Liver (tissue), 3 donors: ENCODE measurements at regions not wholly inside any gene's neighbourhood (a gene's known extent, or its start where the extent isn't known, plus 50 kb on each side); places are given as distances from the start of the nearest gene placed in this dataset.

Source experiments
- CTCF ChIP-seq: fragments of 150-350 bp; IDR thresholded peaks from 2 replicates; pipeline ENCODE4 v1.5.1; 2017; ENCODE audit warnings: improper control_type of control experiment, low read depth, low read length; ENCODE audit not compliant: missing input control
- FOXA1 ChIP-seq: IDR thresholded peaks from 2 replicates; pipeline ENCODE4 v1.6.1; 2016; ENCODE audit warnings: antibody characterized with exemption
- JUND ChIP-seq, 2 donors: IDR thresholded peaks; 2 replicates each; pipeline ENCODE4 v1.6.1; 2016; ENCODE audit warnings: antibody characterized with exemption in 2 of 2
- RAD21 ChIP-seq, 2 donors: IDR thresholded peaks; 2 replicates each; pipeline ENCODE4 v1.6.1; 2016; ENCODE audit warnings: antibody characterized with exemption in 2 of 2, mild to moderate bottlenecking in 2 of 2
- TAF1 ChIP-seq: conservative IDR thresholded peaks from 2 replicates; pipeline ENCODE4 v1.6.1; 2016; ENCODE audit warnings: antibody characterized with exemption, mild to moderate bottlenecking
- donor health status: healthy.
- donor health status: healthy.

- TF ChIP-seq CTCF (no peak), RAD21 (IDR thresholded peaks at IDR 0.05) (no peak), JUND (IDR thresholded peaks at IDR 0.05) (no peak), FOXA1 (no peak), TAF1 (no peak)
Observed at GRCh38 chr10:123526356-123527064, 139.6 kb upstream of the GPR26 start.
